Parathyroid adenoma (tissue), 2 donors: ENCODE measurements at regions not wholly inside any gene's neighbourhood (a gene's known extent, or its start where the extent isn't known, plus 50 kb on each side); places are given as distances from the start of the nearest gene placed in this dataset.
"Not testable (repeated sequence)": the region's sequence is repeated elsewhere in the genome, so short reads cannot be mapped to it uniquely, and the experiment has no call there.

Experiments used
- H2AFZ ChIP-seq: fragments of 300-600 bp; sonication (generic); one replicate; pipeline ENCODE4 v1.7.0; 2017; ENCODE audit warnings: antibody characterized with exemption, mild to moderate bottlenecking
- H3K27ac ChIP-seq: fragments of 300-600 bp; sonication (generic); one replicate; pipeline ENCODE4 v1.7.0; 2017
- H3K27me3 ChIP-seq: fragments of 300-600 bp; sonication (generic); one replicate; pipeline ENCODE4 v1.7.0; 2017; ENCODE audit warnings: low read length; ENCODE audit not compliant: control insufficient read depth, insufficient read depth
- H3K36me3 ChIP-seq: fragments of 300-600 bp; sonication (generic); one replicate; pipeline ENCODE4 v1.7.0; 2017; ENCODE audit warnings: low read length; ENCODE audit not compliant: control insufficient read depth, insufficient read depth
- H3K4me1 ChIP-seq: fragments of 300-600 bp; sonication (generic); one replicate; pipeline ENCODE4 v1.7.0; 2017; ENCODE audit warnings: control low read depth
- H3K4me2 ChIP-seq: fragments of 300-600 bp; sonication (generic); one replicate; pipeline ENCODE4 v1.7.0; 2017; ENCODE audit warnings: low read length
- H3K4me3 ChIP-seq: fragments of 300-600 bp; sonication (generic); one replicate; pipeline ENCODE4 v1.7.0; 2017; ENCODE audit warnings: low read depth, low read length
- H3K79me2 ChIP-seq: fragments of 300-600 bp; sonication (generic); one replicate; pipeline ENCODE4 v1.7.0; 2017; ENCODE audit warnings: control low read depth
- H3K9ac ChIP-seq: fragments of 300-600 bp; sonication (generic); one replicate; pipeline ENCODE4 v1.7.0; 2017; ENCODE audit warnings: mild to moderate bottlenecking
- H3K9me3 ChIP-seq: fragments of 300-600 bp; sonication (generic); one replicate; pipeline ENCODE4 v1.7.0; 2017; ENCODE audit warnings: low read length; ENCODE audit not compliant: control insufficient read depth
- TF ChIP-seq, protein P1 (sequence below): fragments of 300-600 bp; sonication (generic); IDR thresholded peaks from one replicate; pipeline ENCODE4 v1.7.0; 2017; ENCODE audit warnings: antibody characterized with exemption, mild to moderate bottlenecking
- donor health status: primary hyperparathyroidism.

DNA sequence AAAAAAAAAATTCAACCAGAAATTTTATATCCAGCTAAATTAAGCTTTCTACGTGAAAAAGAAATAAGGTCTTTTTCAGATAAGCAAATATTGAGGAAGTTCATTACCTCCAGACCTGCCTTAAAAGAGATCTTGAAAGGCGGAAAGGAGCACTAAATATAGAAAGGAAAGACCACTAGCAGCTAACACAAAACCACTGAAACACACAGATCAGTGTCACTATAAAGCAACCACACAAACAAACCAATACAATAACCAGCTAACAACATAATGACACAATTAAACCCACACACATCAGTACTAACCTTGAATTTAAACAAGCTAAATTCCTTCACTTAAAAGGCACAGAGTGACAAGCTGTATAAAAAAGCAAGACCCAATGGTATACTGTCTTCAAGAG is 958.3 kb downstream of the TSN start:
- Histone ChIP-seq H3K4me2 (no peak overlapping the region), H3K9ac (no peak overlapping the region), H3K27me3 (no peaks in the 10 kb centered on the region), H3K36me3 (no peaks in the 10 kb centered on the region), H3K79me2 (no peaks in the 10 kb centered on the region), H3K27ac (no peak overlapping the region), H2AFZ (no peak overlapping the region), H3K4me3 (no peak overlapping the region), H3K4me1 (no peaks in the 10 kb centered on the region), H3K9me3 (no peaks in the 10 kb centered on the region)
- TF ChIP-seq, protein P1, sequence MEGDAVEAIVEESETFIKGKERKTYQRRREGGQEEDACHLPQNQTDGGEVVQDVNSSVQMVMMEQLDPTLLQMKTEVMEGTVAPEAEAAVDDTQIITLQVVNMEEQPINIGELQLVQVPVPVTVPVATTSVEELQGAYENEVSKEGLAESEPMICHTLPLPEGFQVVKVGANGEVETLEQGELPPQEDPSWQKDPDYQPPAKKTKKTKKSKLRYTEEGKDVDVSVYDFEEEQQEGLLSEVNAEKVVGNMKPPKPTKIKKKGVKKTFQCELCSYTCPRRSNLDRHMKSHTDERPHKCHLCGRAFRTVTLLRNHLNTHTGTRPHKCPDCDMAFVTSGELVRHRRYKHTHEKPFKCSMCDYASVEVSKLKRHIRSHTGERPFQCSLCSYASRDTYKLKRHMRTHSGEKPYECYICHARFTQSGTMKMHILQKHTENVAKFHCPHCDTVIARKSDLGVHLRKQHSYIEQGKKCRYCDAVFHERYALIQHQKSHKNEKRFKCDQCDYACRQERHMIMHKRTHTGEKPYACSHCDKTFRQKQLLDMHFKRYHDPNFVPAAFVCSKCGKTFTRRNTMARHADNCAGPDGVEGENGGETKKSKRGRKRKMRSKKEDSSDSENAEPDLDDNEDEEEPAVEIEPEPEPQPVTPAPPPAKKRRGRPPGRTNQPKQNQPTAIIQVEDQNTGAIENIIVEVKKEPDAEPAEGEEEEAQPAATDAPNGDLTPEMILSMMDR, result no peak

- not testable (repeated sequence) for H3K9ac ChIP-seq, H3K27ac ChIP-seq, H3K4me2 ChIP-seq, H2AFZ ChIP-seq, H3K4me1 ChIP-seq, H3K27me3 ChIP-seq, H3K79me2 ChIP-seq, H3K36me3 ChIP-seq, H3K4me3 ChIP-seq, H3K9me3 ChIP-seq
Observed at GRCh38 chr2:122720822-122721221, 965.4 kb downstream of the TSN start.

DNA sequence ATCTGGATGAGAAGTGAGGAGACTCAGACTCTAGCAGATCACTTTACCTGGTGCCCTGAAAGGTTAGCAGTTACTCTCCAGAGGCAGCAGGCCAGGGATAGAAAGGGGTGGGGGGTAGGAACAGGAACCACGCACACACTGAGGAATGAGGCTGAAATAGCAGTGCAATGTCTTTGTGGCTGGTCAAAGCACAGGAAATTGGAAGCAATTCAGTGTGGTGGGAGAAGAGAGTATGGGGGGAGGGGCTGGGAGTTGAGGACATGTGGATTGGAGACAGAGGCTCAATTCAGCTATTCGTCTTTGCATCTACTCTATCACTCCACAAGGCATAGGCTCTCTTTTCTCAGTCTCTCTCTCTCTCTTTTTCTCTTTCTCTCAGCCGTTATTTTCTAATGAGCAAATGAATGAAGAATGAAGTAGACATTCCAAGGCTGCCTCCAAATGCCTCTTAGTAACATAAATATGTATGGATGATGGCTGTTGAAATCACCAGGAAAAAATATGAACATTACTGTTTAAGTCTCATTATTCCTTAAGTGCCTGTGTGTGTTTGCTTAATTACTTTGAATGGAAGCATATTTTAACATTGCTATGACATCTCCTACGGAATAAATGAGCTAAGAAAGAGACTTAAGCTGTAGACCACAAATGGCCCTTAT is 979.4 kb downstream of the TSN start:
- Histone ChIP-seq H3K36me3 (no peaks in the 10 kb centered on the region), H2AFZ (no peak overlapping the region), H3K4me3 (no peak overlapping the region), H3K9ac (no peak overlapping the region), H3K79me2 (no peaks in the 10 kb centered on the region), H3K4me1 (no peaks in the 10 kb centered on the region), H3K9me3 (no peaks in the 10 kb centered on the region), H3K4me2 (no peak overlapping the region), H3K27ac (no peak overlapping the region), H3K27me3 (no peaks in the 10 kb centered on the region)
- TF ChIP-seq, protein P1, result no peak

GRCh38 chr2:122736279-122736678 is 980.8 kb downstream of the TSN start:
- Histone ChIP-seq H3K36me3 (no peaks in the 10 kb centered on the region), H3K9me3 (no peaks in the 10 kb centered on the region), H3K27me3 (no peaks in the 10 kb centered on the region), H2AFZ (no peak overlapping the region), H3K4me1 (no peaks in the 10 kb centered on the region), H3K4me3 (no peak overlapping the region), H3K79me2 (no peaks in the 10 kb centered on the region), H3K4me2 (no peak overlapping the region), H3K9ac (no peak overlapping the region), H3K27ac (no peak overlapping the region)
- TF ChIP-seq, protein P1, result no peak

- H3K36me3 ChIP-seq, result no peaks in the 10 kb centered on the region
- no peaks in the 10 kb centered on the region for H3K4me1 ChIP-seq
- no peak overlapping the region for H2AFZ ChIP-seq
- H3K27ac ChIP-seq, result no peak overlapping the region
- no peak overlapping the region for H3K4me2 ChIP-seq
- H3K79me2 ChIP-seq, result no peaks in the 10 kb centered on the region
- no peaks in the 10 kb centered on the region for H3K27me3 ChIP-seq
- TF ChIP-seq, protein P1, result no peak
- no peaks in the 10 kb centered on the region for H3K9me3 ChIP-seq
- H3K9ac ChIP-seq, result no peak overlapping the region
- H3K4me3 ChIP-seq, result no peak overlapping the region
Observed at GRCh38 chr2:122737429-122738077, 982.1 kb downstream of the TSN start.
